Activated CD4-positive, alpha-beta T cell treated with anti-CD3 and anti-CD28 coated beads, Interleukin-2, amount 50 U/mL, for 4 hours (primary cell): ENCODE measurements at regions not wholly inside any gene's neighbourhood (a gene's known extent, or its start where the extent isn't known, plus 50 kb on each side); places are given as distances from the start of the nearest gene placed in this dataset.
"Not testable (repeated sequence)": the region's sequence is repeated elsewhere in the genome, so short reads cannot be mapped to it uniquely, and the experiment has no call there.

Experiments used
- DNase-seq, 2 experiments: peaks; one replicate each; pipeline ENCODE4 v3.0.0-alpha.2; 2020

- no peak for DNase-seq
Observed at GRCh38 chr2:20130821-20131645, 79.6 kb upstream of the LAPTM4A start.

GRCh38 chr2:20130160-20130560 is 78.7 kb upstream of the LAPTM4A start:
- no peak for DNase-seq

GRCh38 chr2:20129331-20130159 is 78.1 kb upstream of the LAPTM4A start:
- no peak for DNase-seq

- no peak for DNase-seq
Observed at GRCh38 chr2:20128506-20129330, 77.3 kb upstream of the LAPTM4A start.

- no peak for DNase-seq
Observed at GRCh38 chr2:20126469-20126868, 75.0 kb upstream of the LAPTM4A start.

- no peak for DNase-seq
Observed at GRCh38 chr2:20126040-20126439, 74.6 kb upstream of the LAPTM4A start.

GRCh38 chr2:20125616-20126015 is 74.2 kb upstream of the LAPTM4A start:
- DNase-seq, result no peak

GRCh38 chr2:20125164-20125563 is 73.7 kb upstream of the LAPTM4A start:
- DNase-seq, result no peak

GRCh38 chr2:20123871-20124594 is 72.6 kb upstream of the LAPTM4A start:
- no peak for DNase-seq

GRCh38 chr2:20122864-20123263 is 71.4 kb upstream of the LAPTM4A start:
- DNase-seq, result no peak

GRCh38 chr2:20120569-20121416 is 69.4 kb upstream of the LAPTM4A start:
- no peak for DNase-seq

- no peak for DNase-seq
Observed at GRCh38 chr2:20118051-20118450, 66.6 kb upstream of the LAPTM4A start.

GRCh38 chr2:20115902-20116301 is 64.5 kb upstream of the LAPTM4A start:
- DNase-seq, result no peak

GRCh38 chr2:20115374-20115773 is 63.9 kb upstream of the LAPTM4A start:
- no peak for DNase-seq

GRCh38 chr2:20113986-20114938 is 62.8 kb upstream of the LAPTM4A start:
- no peak for DNase-seq

GRCh38 chr2:20113004-20113796 is 61.8 kb upstream of the LAPTM4A start:
- no peak for DNase-seq

GRCh38 chr2:20112361-20112760 is 60.9 kb upstream of the LAPTM4A start:
- not testable (repeated sequence) for DNase-seq

GRCh38 chr2:20111311-20112131 is 60.1 kb upstream of the LAPTM4A start:
- no peak for DNase-seq
